ENCODE measurements at regions not wholly inside any gene's neighbourhood (a gene's known extent, or its start where the extent isn't known, plus 50 kb on each side); places are given as distances from the start of the nearest gene placed in this dataset.
A peak's percentile ranks its signal among the peaks of the same experiment; 100 is the strongest.

DNA sequence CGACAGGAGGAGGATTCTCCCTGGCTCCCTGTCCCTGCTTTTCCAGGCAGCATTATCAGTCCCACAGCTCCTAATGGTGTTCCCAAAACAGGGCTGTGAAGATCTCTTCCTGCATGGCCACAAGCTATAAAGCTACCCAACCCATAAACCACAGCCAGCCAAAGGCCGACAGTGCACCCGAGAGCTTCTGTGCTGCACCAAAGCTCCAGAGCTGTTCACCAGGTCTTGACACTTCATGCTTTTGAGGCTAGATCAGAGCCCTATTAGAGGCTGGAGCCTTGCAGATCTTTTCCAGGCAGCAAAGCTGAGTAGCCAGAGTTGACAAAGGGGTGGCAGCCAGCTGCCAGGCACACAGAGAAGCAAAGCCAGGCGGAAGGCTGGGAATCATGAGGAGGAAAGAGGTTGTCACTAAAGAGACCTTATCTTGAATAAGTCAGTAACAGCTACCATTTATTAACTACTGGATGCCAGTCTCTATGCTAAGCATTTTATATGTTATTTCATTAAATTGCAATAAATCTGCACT, 180.4 kb downstream of the KATNAL1 start:
- DNase-seq (ENCODE audit: low spot score) = no peak

DNA sequence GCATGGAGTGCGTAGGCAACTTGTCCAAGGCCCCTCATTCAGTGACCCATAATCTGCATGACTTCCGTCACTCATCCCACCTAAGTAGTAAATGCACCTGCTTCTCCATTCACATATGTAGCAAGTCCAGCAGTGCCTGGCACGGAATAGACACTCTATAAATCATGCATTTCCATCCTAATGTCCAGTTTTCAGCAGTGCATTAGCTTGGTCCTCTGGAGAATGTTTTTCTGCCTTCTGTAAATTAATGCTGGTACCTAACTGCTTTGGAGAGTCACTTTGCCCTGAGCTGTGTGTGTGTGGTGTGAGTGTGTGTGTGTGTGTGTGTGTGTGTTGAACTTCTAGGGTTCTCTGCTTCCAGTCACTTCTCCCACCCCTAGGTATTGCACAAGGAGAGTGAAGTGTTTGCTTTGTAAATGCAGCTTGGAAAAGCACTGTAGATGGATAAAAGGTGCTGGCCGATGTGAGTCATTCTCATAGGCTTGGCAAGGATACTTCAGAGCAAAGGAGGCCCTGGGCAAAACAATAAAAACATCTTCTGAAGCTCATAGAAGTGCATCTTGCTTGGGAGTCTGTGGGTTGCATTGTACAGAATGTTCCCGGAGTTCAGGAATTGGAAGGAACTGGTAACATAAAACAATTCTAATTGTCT, 181.8 kb downstream of the KATNAL1 start:
- no peak for DNase-seq (ENCODE audit: low spot score)

DNA sequence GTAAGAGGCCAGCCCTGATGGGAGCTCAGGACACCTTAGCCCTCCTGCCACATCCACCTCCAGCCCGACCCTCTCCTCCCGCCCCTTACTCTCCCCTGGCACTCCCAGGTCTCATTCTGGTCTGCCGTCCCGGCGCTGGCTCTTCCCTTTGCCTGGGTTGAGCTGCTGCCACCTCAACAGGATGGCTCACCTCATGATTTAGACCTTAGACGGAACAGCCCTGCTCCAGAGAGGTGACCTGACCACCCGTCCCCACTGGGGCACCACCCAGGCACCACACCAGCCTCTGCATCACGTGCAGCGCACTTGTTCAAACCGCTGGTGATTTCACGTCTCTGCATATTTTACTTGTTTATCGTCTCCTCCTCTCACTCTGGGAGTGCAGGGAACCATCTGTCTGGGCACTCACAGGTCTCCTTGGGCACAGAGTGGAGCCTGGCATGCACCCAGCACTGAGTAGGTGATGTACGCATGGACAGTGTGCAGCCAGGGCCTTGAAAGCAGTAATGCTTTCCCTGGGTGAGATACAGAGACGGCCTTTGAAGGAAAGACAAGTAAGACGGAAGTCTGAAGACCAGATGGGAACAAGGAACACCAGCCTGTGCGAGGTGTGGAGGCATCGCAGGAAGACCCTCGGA, 183.1 kb downstream of the KATNAL1 start:
- no peak for DNase-seq (ENCODE audit: low spot score)

DNA sequence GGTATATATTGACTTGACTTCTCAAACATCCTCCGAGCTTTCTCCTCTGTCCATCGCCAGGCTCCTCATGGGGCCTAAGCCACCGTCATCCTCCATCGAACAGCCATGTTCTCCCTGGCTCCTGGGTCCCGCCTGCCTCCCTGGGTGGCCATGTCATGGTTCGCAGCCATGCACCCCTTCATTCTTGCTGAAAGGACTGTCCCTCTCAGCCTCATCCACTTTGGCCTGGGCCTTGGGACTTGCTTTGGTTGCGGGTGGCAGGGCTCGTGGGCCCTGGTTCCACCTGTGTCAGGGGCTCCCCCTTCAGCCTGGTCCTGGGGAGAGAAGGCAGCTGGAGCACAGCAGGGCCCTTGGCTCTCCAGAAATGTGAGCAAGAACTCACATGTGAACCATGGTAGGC, 183.8 kb downstream of the KATNAL1 start:
- DNase-seq (ENCODE audit: low spot score) = no peak

DNA sequence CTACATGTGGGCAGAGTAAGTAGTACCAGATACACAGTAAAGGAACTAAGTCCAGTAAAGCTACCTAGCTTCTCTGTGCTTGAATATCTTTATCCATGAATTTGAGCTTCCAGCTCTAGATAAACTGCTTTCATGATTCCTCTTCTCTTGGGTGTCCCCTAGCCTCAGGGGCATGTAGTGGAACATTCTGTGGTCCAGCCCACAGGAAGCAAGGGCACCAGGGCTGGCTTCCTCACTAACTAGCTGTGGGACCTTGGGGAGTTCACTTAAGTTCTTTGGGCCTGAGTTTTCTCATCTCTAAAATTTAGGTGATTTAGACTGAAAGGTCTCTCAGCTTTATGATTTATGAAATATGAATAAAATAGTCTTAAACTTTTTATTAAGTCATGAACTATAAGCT, 185.7 kb downstream of the KATNAL1 start:
- DNase-seq (ENCODE audit: low spot score) = no peak

DNA sequence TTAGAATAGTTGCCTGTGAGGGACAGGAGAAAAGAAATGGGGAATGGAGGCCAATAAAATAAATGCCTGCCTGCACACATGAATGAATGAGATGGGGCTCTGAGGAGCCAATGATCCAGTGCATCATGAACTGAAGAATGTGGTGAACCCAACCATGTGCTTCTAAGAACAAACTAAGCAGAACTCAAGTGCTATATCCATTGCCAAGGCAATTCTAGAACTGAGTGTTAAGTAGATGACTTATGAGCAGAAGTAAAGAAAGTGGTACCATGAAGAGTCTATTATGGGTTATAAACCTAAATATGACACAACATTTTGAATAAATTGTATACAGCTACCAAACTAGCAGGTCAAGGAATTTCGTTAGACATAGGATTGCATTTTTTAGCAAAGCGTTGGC, 186.1 kb downstream of the KATNAL1 start:
- no peak for DNase-seq (ENCODE audit: low spot score)

DNA sequence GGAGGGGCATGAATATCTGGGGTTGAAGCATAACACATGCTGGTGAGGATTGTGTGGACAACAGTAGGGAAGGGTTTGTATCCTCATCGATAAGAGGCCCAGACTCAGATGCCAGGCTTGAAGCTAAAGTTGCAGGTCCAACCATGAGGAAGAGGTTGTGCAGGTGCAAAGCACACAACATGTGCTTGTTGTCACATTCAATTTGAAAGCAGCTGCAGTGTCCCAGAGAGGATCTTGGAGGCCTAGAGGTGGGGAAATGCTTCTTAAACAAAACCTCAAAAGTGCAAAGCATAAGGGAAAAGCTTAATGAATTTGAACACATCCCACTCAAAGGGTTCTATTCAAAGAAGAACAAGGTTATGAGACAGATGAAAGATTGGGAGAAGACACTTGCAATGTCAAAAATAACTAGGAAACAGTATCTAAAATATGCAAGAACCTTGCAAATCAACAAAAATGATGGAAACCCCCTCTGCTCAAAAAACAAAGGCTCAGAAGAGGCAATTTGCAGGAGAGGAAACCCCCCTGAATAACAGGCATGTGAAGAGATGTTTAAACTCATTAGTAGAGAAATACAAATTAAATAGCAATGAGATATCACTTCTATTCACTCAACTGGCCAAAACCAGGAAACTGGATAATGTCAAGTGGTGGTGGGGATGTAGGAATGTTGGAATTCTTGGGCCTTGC, 187.1 kb downstream of the KATNAL1 start:
- DNase-seq (ENCODE audit: low spot score) = no peak

DNA sequence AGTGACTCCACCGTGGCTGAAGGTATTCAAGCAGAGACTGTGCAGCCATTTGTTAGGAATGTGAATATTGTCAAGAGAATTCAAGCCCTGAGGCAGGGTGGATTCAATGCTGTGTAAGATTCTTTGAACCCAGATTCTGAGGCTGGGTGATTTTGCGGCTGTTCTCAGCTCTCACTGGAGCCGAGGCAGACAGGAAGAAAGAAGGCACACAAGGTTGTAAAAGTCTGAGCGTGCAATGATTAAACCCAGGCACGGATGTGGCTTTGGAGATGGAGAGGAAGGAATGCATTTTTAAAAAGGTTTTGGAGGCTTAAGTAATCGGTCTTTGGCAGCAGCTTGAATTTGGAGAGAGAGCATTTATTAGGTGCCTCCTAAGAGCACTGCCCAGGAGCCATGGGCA, 187.9 kb downstream of the KATNAL1 start:
- peak; percentile 69 for DNase-seq (ENCODE audit: low spot score)

DNA sequence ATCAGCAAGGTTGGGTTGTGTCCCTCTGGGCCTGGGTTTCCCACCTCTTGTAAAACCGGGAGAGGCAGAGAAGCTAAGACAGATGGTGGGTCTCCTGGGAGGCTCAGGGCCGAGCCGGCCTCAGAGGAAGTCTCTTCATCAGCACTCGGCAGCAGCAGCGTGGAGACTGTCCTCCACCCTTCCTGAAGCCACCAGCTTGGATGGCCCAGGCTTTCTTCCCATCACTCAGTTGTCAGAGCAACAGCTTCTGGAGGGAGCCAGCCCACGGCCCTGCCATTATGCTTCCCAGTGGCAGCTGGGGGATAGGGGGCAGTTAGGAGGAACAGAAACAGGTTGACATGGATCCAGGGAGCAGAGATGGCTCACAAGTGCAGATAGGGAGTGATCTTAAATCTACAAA, 191.0 kb downstream of the KATNAL1 start:
- DNase-seq (ENCODE audit: low spot score) = no peak

DNA sequence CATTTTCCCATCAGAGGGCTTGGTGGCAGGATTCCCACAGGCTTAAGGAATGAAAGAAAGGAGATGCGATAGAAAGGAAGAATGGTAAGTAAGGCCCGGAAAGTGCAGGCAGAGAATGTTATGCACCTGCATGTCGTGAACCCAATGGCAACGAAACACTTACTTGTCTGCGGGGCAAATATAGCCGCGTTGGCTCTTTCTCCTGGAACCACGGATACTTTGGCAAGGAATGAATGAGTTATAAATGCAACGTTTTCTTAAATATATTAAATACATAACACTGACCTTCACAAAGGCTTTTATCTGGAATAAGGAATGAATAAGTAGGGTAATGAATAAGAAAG, 192.1 kb downstream of the KATNAL1 start:
- no peak for DNase-seq (ENCODE audit: low spot score)

DNA sequence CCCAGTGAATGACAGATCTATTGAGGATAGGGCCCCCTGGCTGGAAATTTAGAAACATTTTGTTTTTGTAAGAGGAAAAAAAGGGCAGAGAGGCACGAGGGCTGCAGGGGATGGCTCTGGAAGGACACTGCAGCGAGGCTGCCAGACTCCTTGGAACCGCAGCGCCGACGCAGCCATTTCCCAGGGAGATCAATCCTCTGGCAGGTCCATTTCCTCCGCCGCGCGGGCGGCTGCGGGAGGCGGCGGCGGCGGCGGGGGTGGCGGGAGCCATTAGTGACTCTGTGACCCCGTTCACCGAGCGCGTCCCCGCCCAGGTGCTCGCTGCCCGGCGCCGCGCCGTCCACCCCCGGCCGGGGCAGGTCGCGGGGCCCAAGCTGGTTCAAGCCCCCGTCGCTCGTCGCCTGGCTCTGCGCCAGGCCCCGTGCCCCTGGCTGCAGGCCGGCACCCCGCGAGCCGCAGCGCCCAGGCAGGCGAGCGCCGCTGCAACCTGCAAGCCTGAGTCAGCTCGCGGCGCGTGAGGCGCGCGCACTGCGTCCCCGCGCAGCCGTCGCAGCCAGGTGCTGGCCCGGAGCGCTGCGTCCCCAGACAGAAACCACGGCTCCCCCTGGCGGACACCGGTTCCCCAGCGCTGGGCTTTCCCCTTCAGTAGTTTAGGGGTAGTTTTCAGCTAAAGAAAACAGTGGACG, 192.6 kb downstream of the KATNAL1 start:
- DNase-seq (ENCODE audit: low spot score) = peak; percentile 63

DNA sequence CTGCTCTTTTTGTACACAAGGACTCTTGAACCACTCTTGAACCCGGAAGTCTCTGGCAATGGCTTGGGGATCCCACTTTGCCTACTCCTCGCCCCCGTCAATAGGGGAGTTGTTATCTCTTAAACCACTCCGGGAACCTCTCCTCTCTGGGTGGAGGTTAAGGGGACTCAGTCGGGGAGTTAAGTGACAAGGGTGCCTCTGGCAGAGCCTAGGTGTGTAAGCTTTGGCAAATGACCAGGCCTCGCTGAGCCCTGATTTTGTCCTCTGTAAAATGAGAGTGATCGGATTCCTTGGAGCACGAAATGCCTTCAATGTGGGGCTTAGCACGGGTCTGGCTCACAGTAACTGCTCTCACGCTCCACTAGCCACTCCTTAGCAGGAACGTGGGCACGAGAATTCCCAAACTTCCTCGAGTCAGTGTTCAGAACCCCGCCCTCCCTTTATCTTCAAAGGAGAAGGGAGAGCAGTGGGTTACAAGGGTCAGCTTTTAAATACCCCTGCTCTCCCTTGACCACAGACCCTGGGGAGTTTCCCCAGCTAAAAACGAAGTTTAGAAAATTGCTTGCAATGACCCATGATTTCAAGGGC, 193.3 kb downstream of the KATNAL1 start:
- no peak for DNase-seq (ENCODE audit: low spot score)

DNA sequence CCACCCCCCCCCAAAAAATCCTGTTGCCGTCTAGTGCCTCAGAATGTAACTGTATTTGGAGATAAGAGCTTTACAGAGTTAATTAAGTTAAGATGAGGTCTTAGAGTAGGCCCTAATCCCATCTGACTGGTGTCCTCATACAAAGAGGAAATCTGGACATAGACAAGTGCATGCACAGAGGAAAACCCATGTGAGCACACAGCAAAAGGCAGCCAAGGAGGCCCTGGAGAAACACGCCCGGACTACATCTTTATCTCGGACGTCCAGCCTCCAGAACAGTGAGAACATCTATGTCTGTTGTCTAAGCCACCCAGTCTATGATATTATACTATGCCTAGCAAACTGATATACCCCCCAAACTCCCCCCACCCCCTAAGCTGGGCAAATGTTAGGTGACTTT, 193.8 kb downstream of the KATNAL1 start:
- DNase-seq (ENCODE audit: low spot score) = no peak

DNA sequence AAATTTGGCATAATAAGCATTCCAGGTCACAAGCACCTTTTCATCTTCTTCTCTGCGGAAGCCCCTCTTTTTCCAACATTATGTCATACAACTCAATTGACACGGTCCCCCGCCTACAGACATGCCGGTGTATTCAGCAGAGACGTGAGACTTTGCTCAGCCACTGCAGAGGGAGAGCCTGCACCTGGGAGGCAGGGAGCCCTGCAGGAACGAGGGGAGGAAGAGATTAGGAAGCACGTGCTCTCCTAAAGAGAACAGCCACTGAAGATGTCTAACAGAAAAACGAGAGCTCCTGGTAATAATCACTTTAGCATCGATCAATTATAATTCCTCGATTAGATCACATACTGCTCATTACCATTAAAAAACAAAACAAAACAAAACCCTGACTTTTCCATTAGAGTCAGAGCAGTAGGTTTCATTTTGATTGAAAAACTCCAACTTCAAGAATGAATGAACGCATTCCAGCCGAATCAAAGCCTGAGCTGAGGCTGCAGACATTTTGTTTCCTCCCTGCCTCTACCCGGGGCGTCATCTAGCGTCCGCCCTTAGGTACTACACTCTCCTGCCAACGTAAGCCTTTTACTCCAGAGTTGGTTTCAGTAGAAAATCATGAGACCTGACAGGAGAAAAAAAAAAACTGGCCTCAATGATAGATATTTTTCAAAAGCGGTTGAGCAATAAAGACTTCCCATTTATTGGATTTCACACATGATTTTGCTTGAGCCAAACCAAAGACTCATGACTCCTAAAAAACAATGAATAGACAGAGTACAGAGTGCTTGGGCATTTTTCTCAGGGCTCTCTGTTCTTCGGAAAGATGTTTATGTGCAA, 194.5 kb downstream of the KATNAL1 start:
- peak; percentile 92 for DNase-seq (ENCODE audit: low spot score)

DNA sequence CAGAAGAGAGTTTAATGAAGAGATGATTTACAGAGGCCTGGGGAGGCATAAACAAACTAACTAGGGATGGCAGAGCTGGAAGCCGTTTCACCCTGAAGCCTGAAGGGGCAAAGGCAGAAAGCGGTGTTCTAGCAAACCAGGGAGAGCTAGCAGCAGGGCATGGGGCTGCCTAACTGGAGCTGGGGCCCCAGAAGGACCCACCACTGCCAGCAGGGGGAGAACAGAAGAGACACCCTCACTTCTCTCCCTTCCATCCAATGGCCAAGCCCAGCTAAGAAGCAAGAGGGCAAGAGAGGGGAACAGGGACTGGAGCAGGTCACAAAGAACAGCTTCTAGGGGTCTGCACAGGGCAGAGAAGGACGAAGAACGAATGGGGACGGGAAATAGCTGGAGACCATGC, 195.5 kb downstream of the KATNAL1 start:
- DNase-seq (ENCODE audit: low spot score) = no peak

DNA sequence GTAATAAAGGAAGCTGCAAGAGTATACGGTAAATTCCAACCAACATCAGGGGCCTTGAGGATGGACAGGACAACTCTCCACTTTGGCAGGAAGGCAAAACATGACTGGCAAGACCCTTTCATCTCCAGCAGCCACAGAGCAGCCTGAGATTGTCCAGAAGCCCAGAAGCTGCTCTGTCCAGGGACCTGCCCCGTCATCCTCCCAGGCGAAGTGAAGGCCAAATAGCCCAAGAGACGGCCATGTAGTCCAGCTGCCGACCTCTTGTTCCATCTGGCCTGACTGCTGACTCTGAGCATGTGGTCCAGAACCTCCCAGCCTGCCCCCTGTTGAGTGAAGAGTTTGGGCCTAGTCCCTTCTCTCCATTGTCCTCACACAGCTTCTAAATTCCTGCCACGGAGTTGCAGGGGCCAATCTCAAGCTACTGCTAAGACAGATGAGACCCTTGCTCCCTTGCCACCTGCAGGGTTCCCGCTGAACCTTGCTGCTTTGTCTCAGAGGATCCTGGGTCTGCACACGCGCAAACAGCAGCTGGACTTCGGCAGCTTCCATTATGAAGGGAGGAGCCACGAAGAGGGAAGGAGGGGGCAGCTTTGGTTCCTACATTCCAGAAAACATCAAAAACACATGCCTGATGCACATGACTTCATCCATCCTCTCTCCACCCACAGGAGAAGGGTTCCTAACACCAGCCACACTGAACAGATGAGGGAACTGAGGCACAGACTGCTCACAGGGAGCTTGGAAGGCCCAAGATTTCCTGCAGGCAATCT, 196.9 kb downstream of the KATNAL1 start:
- DNase-seq (ENCODE audit: low spot score) = no peak

DNA sequence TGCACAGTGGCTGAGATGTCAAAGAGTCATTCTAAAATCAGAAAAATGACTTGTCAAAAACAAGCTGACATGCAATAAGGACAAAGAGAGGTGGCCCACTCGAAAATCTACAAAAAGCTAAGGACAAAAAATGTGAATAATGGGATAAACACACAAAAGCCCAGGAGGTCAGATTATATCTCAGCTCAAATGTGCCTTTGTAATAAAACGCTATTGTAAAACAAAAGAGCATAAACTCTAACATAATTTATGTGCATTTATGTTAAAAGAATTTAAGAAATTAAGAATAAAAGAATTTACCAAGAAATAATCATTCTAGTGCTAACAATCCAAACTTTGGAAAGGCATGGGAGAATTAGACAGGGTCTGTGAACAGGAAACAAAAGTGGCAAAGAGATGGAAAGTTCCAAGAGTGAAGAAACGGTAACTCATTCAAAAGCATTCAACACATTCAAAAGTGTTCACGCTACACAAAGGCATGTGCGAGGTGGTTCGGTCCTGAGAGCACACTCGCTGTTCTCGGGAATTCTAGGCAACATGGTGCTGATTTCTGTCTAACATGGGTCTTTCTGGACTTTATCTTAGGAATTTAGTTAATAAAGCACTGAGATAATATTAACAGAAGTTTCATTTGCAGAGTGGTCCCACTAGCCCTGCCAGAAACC, 197.7 kb downstream of the KATNAL1 start:
- DNase-seq (ENCODE audit: low spot score) = no peak

DNA sequence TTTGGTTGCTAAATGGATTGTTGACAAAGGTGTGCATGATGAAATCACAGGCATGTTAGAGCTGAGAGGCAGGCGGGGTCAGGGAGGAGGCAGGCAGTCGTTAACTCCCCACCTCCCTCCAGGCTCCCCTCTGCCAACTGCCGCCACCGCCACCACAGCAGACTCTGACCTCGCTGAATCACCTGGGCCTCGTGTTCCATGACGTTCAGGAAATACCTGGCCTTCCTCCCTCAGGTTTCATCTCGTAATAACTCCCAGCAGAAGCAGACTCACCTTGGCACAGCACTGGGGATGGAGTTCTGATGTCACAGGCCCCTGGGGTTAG, 198.5 kb downstream of the KATNAL1 start:
- no peak for DNase-seq (ENCODE audit: low spot score)

DNA sequence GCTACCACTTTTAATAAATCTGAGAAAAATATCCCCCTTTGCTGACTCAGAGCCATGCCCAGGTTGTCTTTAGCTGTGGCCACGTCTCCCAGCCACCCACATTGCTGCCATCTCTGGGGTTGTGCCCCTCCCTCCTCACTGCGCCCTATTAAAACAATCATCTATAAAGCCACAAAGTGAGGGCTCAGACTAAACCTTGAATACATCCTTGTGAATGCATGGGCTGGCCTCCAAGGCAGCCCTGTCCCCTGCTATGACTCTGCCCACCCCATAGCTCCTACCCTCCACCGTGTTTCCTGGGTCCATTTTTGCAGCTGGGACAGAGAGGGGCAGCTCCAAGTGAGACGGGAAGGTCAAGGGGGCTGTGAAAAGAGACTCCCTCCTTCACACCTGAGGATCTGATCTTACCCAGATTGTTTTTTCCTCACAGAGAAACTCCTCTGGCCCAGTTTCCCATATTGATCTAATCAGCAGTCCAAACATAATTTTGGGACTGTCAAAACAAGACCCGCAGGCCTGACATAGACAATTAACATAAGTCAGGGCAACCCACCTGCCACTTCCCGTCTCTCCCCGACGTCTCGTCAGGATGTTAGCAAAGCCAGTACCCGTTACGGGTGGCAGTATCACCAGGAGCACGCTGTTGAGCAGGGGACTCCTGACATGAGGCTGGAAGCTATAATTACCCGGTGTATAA, 199.0 kb downstream of the KATNAL1 start:
- no peak for DNase-seq (ENCODE audit: low spot score)

Measured in COLO829 (cell line).